Coronary artery (tissue), 2 donors: ENCODE measurements at regions not wholly inside any gene's neighbourhood (a gene's known extent, or its start where the extent isn't known, plus 50 kb on each side); places are given as distances from the start of the nearest gene placed in this dataset.
A peak's percentile ranks its signal among the peaks of the same experiment; 100 is the strongest.

Source experiments
- DNase-seq: peaks from one replicate; pipeline ENCODE4 v3.0.0-alpha.2; 2017; ENCODE audit warnings: low spot score
- H3K27ac ChIP-seq, 2 donors: fragments of 200-600 bp; sonication (generic); one replicate each; pipeline ENCODE4 v1.5.1; 2016 to 2019
- H3K4me3 ChIP-seq: fragments of 200-600 bp; sonication (generic); 2 replicates; pipeline ENCODE4 v1.5.1; 2016; ENCODE audit warnings: mild to moderate bottlenecking, moderate library complexity
- TF ChIP-seq, protein P1 (sequence below): fragments of 200-600 bp; sonication (generic); IDR thresholded peaks from one replicate; pipeline ENCODE4 v1.5.1; 2019; ENCODE audit warnings: antibody characterized with exemption

DNA sequence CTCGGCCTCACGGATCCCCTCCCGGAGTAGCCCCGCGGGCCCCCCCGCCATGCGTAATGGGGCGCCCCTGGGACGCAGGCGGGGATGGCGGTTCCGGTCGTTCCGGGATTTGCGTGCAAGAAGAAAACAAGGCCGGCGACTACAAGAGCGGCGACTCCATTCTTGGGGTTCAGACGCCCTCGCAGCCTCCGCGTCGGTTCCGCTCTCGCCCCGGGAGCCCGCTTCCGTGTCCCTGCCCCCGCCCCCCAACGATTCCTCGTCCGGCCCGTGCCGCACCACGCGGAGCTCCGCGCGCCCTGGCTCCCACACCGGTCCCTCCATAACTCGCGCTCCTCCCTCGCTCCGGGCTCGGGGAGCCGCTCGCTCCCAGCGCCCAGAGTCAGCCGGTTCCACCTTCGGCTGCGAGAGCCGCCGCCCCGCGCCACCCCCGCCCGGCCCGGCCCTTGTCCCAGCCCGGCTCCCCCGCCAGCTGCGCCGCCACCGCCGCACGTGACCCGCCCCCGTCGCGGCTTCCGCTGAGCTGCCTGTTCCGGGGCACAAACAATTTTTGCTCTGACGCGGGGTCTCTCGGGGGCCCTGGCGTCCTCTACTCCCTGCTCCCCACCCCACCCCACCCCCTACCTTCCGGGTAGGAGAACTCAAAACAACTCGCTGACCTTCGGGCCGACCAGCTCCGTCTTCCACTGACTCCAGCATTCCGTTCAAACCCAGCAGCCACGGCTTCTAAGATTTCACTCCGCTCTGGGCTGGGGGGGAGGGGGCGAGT is 78.8 kb upstream of the BCOR start:
- DNase-seq: no peak
- H3K4me3 ChIP-seq: peak overlapping the region; percentile 77
- TF ChIP-seq, protein P1, sequence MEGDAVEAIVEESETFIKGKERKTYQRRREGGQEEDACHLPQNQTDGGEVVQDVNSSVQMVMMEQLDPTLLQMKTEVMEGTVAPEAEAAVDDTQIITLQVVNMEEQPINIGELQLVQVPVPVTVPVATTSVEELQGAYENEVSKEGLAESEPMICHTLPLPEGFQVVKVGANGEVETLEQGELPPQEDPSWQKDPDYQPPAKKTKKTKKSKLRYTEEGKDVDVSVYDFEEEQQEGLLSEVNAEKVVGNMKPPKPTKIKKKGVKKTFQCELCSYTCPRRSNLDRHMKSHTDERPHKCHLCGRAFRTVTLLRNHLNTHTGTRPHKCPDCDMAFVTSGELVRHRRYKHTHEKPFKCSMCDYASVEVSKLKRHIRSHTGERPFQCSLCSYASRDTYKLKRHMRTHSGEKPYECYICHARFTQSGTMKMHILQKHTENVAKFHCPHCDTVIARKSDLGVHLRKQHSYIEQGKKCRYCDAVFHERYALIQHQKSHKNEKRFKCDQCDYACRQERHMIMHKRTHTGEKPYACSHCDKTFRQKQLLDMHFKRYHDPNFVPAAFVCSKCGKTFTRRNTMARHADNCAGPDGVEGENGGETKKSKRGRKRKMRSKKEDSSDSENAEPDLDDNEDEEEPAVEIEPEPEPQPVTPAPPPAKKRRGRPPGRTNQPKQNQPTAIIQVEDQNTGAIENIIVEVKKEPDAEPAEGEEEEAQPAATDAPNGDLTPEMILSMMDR: no peak
- H3K27ac ChIP-seq: peak overlapping the region; percentile 80 to 97

DNA sequence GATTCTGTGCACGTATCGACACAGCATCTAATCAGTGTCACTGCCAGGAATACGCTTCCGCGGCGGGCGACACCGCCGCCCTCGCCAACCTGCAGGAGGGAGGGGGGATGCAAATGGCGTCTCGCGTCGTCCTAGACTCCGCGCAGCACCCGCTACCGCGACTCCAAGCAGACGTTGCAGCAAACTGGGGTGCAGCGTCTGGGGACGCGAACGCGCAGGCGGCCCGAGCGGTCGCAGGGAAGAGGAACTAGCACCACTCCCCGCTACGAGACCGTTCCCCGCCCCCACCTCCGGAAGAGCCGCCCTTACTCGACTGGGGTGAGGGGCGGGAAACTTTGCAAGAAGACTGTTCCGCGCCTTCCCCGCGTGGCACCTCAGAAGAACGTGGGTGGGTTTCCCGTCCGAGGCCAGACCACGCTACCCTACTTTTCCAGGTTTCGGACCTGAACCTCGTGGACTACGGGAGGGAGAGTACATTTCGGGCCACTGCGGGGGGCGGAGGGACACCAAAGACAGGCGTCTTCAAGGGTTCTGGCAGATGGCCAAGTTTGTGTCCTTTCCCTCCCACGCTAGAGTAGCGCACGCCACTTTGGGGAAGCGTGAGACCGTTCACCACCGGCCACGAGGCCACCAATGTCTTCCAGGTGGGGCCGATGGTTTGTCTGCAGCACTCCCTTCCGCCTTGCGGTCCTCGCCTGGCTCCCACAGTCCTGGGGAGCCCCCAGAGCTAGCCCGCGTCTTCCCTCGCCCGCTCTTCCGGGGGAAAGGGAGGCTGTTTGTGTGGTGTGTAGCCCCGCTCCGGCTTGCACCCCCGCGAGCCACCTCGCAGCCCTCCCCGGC is 78.0 kb upstream of the BCOR start:
- no peak for DNase-seq
- peak overlapping the region; percentile 77 for H3K4me3 ChIP-seq
- TF ChIP-seq, protein P1: no peak
- H3K27ac ChIP-seq: peak overlapping the region; percentile 80 to 97

GRCh38 chrX:40174854-40175510 is 77.2 kb upstream of the BCOR start:
- TF ChIP-seq, protein P1: no peak
- peak overlapping the region; percentile 77 for H3K4me3 ChIP-seq
- H3K27ac ChIP-seq: peak overlapping the region; percentile 80 to 97
- DNase-seq: no peak

DNA sequence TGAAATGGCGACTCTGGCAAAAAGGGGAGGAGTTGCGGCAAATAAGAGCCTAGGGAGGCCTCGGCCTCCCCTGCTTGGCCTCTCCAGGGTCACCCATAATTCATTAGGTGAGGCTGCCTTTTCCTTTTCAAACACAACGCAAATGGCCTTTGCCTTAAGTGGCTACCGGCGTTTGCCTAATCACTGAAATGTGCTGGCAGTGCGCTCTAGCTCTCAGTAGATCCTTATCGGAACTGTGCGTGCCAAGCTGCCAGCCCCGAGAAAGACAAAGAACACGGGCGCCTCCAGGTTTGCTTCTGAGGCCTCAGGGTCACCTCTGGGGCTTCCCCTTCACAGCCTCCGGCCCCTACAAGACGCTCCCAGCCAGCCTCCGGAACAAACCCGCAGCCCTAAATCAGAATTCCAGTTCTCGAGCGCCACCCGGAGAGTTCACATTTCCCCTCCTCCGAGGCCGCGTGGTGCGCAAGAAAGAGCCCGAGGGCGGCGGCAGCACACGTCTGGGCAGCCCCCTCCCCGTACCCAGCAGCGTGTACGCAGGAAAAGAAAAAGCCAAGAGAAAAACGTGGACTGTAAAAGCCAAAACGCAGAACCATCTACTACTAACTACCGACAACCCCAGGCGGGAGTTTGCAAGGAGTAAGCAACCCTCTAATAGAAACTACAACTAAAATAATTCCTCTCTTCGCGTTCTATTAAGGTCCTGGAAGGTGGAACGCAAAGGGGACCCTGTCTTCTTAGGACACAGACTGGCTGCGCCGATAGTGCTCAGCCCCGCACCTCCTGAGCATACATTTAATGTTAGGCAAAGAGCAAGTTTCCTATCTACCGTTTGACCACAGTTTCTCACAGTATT is 76.5 kb upstream of the BCOR start:
- peak overlapping the region; percentile 77 for H3K4me3 ChIP-seq
- TF ChIP-seq, protein P1: no peak
- no peak for DNase-seq
- H3K27ac ChIP-seq: peak overlapping the region; percentile 80 to 97

- TF ChIP-seq, protein P1: no peak
- H3K27ac ChIP-seq: peak overlapping the region; percentile 82 to 97
- peak overlapping the region; percentile 73 for H3K4me3 ChIP-seq
- DNase-seq: no peak
Measured at GRCh38 chrX:40173143-40174000, 75.6 kb upstream of the BCOR start.
